Activated CD8-positive, alpha-beta T cell treated with anti-CD3 and anti-CD28 coated beads for 36 hours (primary cell): ENCODE measurements at regions not wholly inside any gene's neighbourhood (a gene's known extent, or its start where the extent isn't known, plus 50 kb on each side); places are given as distances from the start of the nearest gene placed in this dataset.

Source experiments
- ATAC-seq: fragments of 200-7000 bp; cut with Tn5 transposase; one replicate; pipeline ENCODE4 v1.10.0; 2021; ENCODE audit warnings: mild to moderate bottlenecking, moderate library complexity
- CTCF ChIA-PET: fragments of 350-600 bp; sonication (Branson Sonifier 250); formaldehyde crosslinking; loops from one replicate; lab custom pipeline; 2021; ENCODE audit warnings: antibody characterized with exemption; lab: Charles Lee
- POLR2A ChIA-PET: fragments of 350-600 bp; sonication (Branson Sonifier 250); formaldehyde crosslinking; loops from one replicate; lab custom pipeline; 2021; ENCODE audit warnings: antibody characterized with exemption; lab: Charles Lee
- DNase-seq: peaks from one replicate; pipeline ENCODE4 v3.0.0-alpha.2; 2020
- H3K27ac Mint-ChIP-seq: one replicate; pipeline ENCODE4 v1.8.0; 2021; ENCODE audit warnings: mild to moderate bottlenecking, mixed read lengths
- H3K27me3 Mint-ChIP-seq: one replicate; pipeline ENCODE4 v1.8.0; 2021; ENCODE audit warnings: mixed read lengths
- H3K36me3 Mint-ChIP-seq: one replicate; pipeline ENCODE4 v1.8.0; 2021; ENCODE audit warnings: low read depth, mixed read lengths
- H3K4me1 Mint-ChIP-seq: one replicate; pipeline ENCODE4 v1.8.0; 2021; ENCODE audit warnings: low read depth, mixed read lengths
- H3K4me3 Mint-ChIP-seq: one replicate; pipeline ENCODE4 v1.8.0; 2021; ENCODE audit warnings: mild to moderate bottlenecking, moderate library complexity, mixed read lengths
- H3K9me3 Mint-ChIP-seq: one replicate; pipeline ENCODE4 v1.8.0; 2021; ENCODE audit warnings: mixed read lengths
- intact Hi-C: fragments of 100-400 bp; cut with micrococcal nuclease; formaldehyde crosslinking; loops from one replicate; pipeline ENCODE4 v1.10.0; 2022
- TF ChIP-seq, protein P1 (sequence below): fragments of 200-600 bp; IDR thresholded peaks from one replicate; pipeline ENCODE4 v1.8.0; 2022; ENCODE audit warnings: antibody characterized with exemption, mild to moderate bottlenecking

DNA sequence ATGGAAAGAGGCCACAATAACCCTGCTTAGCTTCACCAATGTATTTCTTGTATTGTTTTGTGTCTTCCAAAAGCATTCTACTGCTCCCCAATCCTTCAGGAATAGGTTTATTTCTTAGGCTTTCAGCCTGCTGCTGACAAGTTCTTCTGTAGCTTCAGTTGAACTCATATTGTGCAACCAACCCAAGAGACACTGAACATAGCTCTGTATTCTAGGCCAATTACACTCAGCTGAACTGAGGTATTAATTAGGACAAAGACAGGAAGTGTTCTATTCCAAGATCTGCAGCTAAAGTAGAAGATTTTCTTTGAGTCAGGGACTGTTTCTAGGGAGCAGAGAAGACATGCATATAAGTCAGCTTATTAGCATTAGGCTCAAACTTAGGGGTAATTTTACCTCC lies 151.8 kb downstream of the LHFPL1 start:
- intact Hi-C loops = no loop called here
- no peaks in the 10 kb centered on the region for H3K27me3 Mint-ChIP-seq
- CTCF ChIA-PET = no interaction called here
- DNase-seq (no peak), ATAC-seq (no peak)
- H3K27ac Mint-ChIP-seq = no peak overlapping the region
- H3K4me1 Mint-ChIP-seq = no peaks in the 10 kb centered on the region
- no peaks in the 10 kb centered on the region for H3K36me3 Mint-ChIP-seq
- H3K4me3 Mint-ChIP-seq = no peak overlapping the region
- POLR2A ChIA-PET = no interaction called here
- peaks cover 4% of the 10 kb centered on the region for H3K9me3 Mint-ChIP-seq
- TF ChIP-seq, protein P1, sequence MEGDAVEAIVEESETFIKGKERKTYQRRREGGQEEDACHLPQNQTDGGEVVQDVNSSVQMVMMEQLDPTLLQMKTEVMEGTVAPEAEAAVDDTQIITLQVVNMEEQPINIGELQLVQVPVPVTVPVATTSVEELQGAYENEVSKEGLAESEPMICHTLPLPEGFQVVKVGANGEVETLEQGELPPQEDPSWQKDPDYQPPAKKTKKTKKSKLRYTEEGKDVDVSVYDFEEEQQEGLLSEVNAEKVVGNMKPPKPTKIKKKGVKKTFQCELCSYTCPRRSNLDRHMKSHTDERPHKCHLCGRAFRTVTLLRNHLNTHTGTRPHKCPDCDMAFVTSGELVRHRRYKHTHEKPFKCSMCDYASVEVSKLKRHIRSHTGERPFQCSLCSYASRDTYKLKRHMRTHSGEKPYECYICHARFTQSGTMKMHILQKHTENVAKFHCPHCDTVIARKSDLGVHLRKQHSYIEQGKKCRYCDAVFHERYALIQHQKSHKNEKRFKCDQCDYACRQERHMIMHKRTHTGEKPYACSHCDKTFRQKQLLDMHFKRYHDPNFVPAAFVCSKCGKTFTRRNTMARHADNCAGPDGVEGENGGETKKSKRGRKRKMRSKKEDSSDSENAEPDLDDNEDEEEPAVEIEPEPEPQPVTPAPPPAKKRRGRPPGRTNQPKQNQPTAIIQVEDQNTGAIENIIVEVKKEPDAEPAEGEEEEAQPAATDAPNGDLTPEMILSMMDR = no peak

DNA sequence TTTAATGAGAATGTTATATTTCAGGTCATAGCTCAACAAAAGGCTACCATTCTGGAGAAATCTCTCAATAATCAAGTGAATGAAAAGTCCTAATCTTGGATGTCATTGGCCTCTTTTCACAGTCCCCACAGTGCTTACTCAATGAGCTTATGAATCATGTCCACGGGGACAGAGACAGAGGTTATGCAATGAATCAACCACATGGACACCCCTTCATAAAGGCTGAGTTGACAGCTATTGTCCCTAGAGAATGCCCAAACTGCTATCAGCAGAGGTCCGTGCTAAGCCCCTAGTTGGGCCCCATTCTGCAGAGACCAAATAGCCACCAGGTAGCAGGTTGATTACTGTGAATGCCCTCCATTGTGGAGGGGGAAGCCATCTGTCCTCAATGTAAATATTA lies 158.1 kb downstream of the LHFPL1 start:
- no peaks in the 10 kb centered on the region for H3K27me3 Mint-ChIP-seq
- intact Hi-C loops = no loop called here
- ChIA-PET POLR2A (no interaction called here), CTCF (interaction anchor here (0.7 kb wide), 1 partner anchor 1105 kb away, joined by 3 read pairs; no protein-coding TSS in a partner anchor)
- H3K27ac Mint-ChIP-seq = no peak overlapping the region
- no peaks in the 10 kb centered on the region for H3K4me1 Mint-ChIP-seq
- no peak overlapping the region for H3K4me3 Mint-ChIP-seq
- TF ChIP-seq, protein P1 = no peak
- H3K36me3 Mint-ChIP-seq = no peaks in the 10 kb centered on the region
- DNase-seq (no peak), ATAC-seq (no peak)
- H3K9me3 Mint-ChIP-seq = peaks cover 4% of the 10 kb centered on the region

DNA sequence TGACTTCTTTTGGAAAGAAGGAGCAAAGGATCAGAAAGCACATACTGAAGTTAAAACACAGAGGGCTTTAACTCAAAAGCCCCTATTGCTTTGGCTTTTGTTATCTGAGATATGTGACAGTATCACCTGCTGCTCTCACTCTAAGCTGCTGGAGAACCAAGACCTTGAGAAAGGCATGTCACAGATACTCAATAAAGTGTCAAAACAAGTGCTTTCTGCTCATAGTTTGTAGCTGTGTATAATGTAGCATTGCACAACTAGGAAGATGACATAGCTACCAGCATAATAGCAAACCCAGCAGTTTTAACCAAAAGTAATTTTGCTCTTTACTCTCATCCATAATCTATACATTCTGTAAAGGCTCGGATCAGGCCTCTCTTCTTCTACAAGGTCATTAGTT lies 159.6 kb downstream of the LHFPL1 start:
- TF ChIP-seq, protein P1 = no peak
- H3K4me3 Mint-ChIP-seq = no peak overlapping the region
- no peaks in the 10 kb centered on the region for H3K27me3 Mint-ChIP-seq
- CTCF ChIA-PET = no interaction called here
- H3K36me3 Mint-ChIP-seq = no peaks in the 10 kb centered on the region
- POLR2A ChIA-PET = no interaction called here
- intact Hi-C loops = no loop called here
- no peak for ATAC-seq
- H3K27ac Mint-ChIP-seq = no peak overlapping the region
- peaks cover 2% of the 10 kb centered on the region for H3K9me3 Mint-ChIP-seq
- DNase-seq = no peak
- H3K4me1 Mint-ChIP-seq = no peaks in the 10 kb centered on the region

DNA sequence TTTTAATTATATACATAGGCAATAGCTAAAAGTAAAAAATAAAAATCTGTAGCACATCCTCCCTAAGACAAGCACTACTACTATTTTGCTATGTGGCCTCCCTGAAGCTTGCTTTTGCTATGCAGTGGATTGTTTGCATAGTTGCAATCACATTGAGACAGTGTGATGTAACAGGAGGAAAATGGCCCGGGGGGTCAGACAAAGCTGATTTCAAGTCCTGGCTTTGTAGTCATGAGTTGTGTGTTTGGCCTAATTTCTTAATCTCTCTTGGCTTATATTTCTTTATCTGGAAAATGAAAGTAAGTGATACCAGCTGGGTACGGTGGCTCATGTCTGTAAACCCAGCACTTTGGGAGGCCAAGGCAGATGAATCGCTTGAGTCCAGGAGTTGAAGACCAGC lies 166.6 kb downstream of the LHFPL1 start:
- intact Hi-C loops = no loop called here
- Mint-ChIP-seq H3K27me3 (no peaks in the 10 kb centered on the region), H3K4me1 (no peaks in the 10 kb centered on the region), H3K4me3 (no peak overlapping the region), H3K36me3 (no peaks in the 10 kb centered on the region), H3K27ac (no peak overlapping the region), H3K9me3 (peaks cover 9% of the 10 kb centered on the region)
- TF ChIP-seq, protein P1 = no peak
- CTCF ChIA-PET = no interaction called here
- no peak for ATAC-seq
- DNase-seq = no peak
- POLR2A ChIA-PET = no interaction called here

DNA sequence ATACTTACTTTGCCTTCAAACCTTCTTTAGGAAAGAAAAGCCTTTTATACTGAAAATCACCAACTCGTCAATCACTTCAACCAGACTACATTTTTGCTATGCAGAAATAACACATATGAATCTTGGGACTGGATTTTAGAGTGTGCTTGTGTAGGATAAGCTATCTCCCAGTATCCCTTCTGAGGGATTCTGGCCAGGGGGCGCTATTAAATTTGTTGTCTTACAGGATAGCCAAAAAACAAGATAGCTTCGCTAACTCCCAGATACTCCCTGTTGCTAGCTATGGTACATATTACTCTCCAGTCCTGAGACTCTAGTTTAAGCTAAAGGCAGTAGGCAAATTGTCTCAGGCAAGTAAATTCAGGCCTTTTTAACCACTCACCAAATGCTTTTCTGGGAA lies 167.2 kb downstream of the LHFPL1 start:
- intact Hi-C loops = no loop called here
- no peak for ATAC-seq
- H3K4me3 Mint-ChIP-seq = no peak overlapping the region
- DNase-seq = no peak
- no peaks in the 10 kb centered on the region for H3K4me1 Mint-ChIP-seq
- no peaks in the 10 kb centered on the region for H3K36me3 Mint-ChIP-seq
- CTCF ChIA-PET = no interaction called here
- peaks cover 9% of the 10 kb centered on the region for H3K9me3 Mint-ChIP-seq
- H3K27me3 Mint-ChIP-seq = no peaks in the 10 kb centered on the region
- TF ChIP-seq, protein P1 = no peak
- POLR2A ChIA-PET = no interaction called here
- H3K27ac Mint-ChIP-seq = no peak overlapping the region
